ENCODE measurements at regions not wholly inside any gene's neighbourhood (a gene's known extent, or its start where the extent isn't known, plus 50 kb on each side); places are given as distances from the start of the nearest gene placed in this dataset.

GRCh38 chr7:86222806-86223205, 420.9 kb upstream of the GRM3 start:
- Histone ChIP-seq H4K20me1 (ENCODE audit: insufficient read depth) (no peaks in the 10 kb centered on the region), H3K9me2 (ENCODE audit: insufficient read depth) (no peaks in the 10 kb centered on the region), H3K9me3 (ENCODE audit: control insufficient read depth in 1 of 2, insufficient read depth in 1 of 2, low read depth in 1 of 2, low read length in 2 of 2) (no peaks in the 10 kb centered on the region), H3K27ac (ENCODE audit: low read depth, low read length) (no peak overlapping the region), H3K9ac (ENCODE audit: low read length) (no peak overlapping the region), H3K4me1 (ENCODE audit: control insufficient read depth in 1 of 2, insufficient read depth in 2 of 2, low read length in 2 of 2) (no peaks in the 10 kb centered on the region), H3K4me3 (replicated peaks in 1 of 2; ENCODE audit: low read depth in 1 of 2, low read length in 2 of 2) (no peak overlapping the region), H2AFZ (ENCODE audit: low read depth, low read length, poor library complexity, severe bottlenecking) (no peak overlapping the region), H3K36me3 (ENCODE audit: control insufficient read depth in 1 of 2, insufficient read depth in 2 of 2, low read length in 2 of 2) (no peaks in the 10 kb centered on the region), H3K4me2 (ENCODE audit: low read length) (no peak overlapping the region), H3K79me2 (ENCODE audit: insufficient read depth, low read length) (no peaks in the 10 kb centered on the region), H3K27me3 (ENCODE audit: insufficient read depth, low read length) (no peaks in the 10 kb centered on the region)
- ChIA-PET RAD21 (ENCODE audit: low non-redundant PET in 1 of 2, low total read pairs in 2 of 2, uncharacterized antibody in 2 of 2, unreplicated experiment in 2 of 2) (no interaction called here), CTCF (no interaction called here), POLR2A (no interaction called here)
- BruUV-seq (replicated peaks) = no TSS peak
- intact Hi-C loops (cut with micrococcal nuclease) = no loop called here
- no peak for ATAC-seq
- no peak for DNase-seq (ENCODE audit: low read depth, low spot score)
- TF ChIP-seq SP1 (IDR thresholded peaks at IDR 0.05; ENCODE audit: low read depth) (no peak), ELF1 (IDR thresholded peaks at IDR 0.05; ENCODE audit: borderline replicate concordance, low read depth) (no peak), CEBPB (IDR thresholded peaks at IDR 0.05; ENCODE audit: low read depth) (no peak), CBX3 (IDR thresholded peaks at IDR 0.05; ENCODE audit: low read depth) (no peak), SIN3A (IDR thresholded peaks at IDR 0.05; ENCODE audit: low read depth) (no peak), YY1 (IDR thresholded peaks at IDR 0.05; ENCODE audit: extremely low read depth, insufficient replicate concordance, low read depth, low read length) (no peak), TCF7L2 (IDR thresholded peaks at IDR 0.05; ENCODE audit: borderline replicate concordance, extremely low read depth, insufficient read depth, insufficient read length) (no peak), POLR2A (IDR thresholded peaks at IDR 0.05; ENCODE audit: borderline replicate concordance, extremely low read depth, insufficient read depth, insufficient read length) (no peak), FOSL1 (IDR thresholded peaks at IDR 0.05; ENCODE audit: low read depth) (no peak), EZH2phosphoT487 (IDR thresholded peaks at IDR 0.05; ENCODE audit: borderline replicate concordance) (no peak), ZFX (IDR thresholded peaks at IDR 0.05) (no peak), ZNF274 (IDR thresholded peaks at IDR 0.05; ENCODE audit: low read depth, low read length) (no peak)

- Histone ChIP-seq H3K27ac (ENCODE audit: low read depth, low read length) (no peak overlapping the region), H3K4me2 (ENCODE audit: low read length) (no peak overlapping the region), H4K20me1 (ENCODE audit: insufficient read depth) (no peaks in the 10 kb centered on the region), H3K9me2 (ENCODE audit: insufficient read depth) (no peaks in the 10 kb centered on the region), H3K4me3 (replicated peaks in 1 of 2; ENCODE audit: low read depth in 1 of 2, low read length in 2 of 2) (no peak overlapping the region), H2AFZ (ENCODE audit: low read depth, low read length, poor library complexity, severe bottlenecking) (no peak overlapping the region), H3K27me3 (ENCODE audit: insufficient read depth, low read length) (no peaks in the 10 kb centered on the region), H3K4me1 (ENCODE audit: control insufficient read depth in 1 of 2, insufficient read depth in 2 of 2, low read length in 2 of 2) (no peaks in the 10 kb centered on the region), H3K9me3 (ENCODE audit: control insufficient read depth in 1 of 2, insufficient read depth in 1 of 2, low read depth in 1 of 2, low read length in 2 of 2) (no peaks in the 10 kb centered on the region), H3K79me2 (ENCODE audit: insufficient read depth, low read length) (no peaks in the 10 kb centered on the region), H3K9ac (ENCODE audit: low read length) (no peak overlapping the region), H3K36me3 (ENCODE audit: control insufficient read depth in 1 of 2, insufficient read depth in 2 of 2, low read length in 2 of 2) (no peaks in the 10 kb centered on the region)
- no TSS peak for BruUV-seq (replicated peaks)
- ATAC-seq (no peak), DNase-seq (ENCODE audit: low read depth, low spot score) (no peak)
- TF ChIP-seq ZBTB33 (IDR thresholded peaks at IDR 0.05; ENCODE audit: extremely low read depth, insufficient replicate concordance, low read length) = no peak
- no peak for TF ChIP-seq YY1 (IDR thresholded peaks at IDR 0.05; ENCODE audit: extremely low read depth, insufficient replicate concordance, low read depth, low read length)
- TF ChIP-seq RAD21 (IDR thresholded peaks at IDR 0.05; ENCODE audit: low read depth) = no peak
- no peak for TF ChIP-seq ATF3 (IDR thresholded peaks at IDR 0.05)
- ChIA-PET CTCF (no interaction called here), POLR2A (no interaction called here), RAD21 (ENCODE audit: low non-redundant PET in 1 of 2, low total read pairs in 2 of 2, uncharacterized antibody in 2 of 2, unreplicated experiment in 2 of 2) (no interaction called here)
- intact Hi-C loops (cut with micrococcal nuclease) = no loop called here
Observed at GRCh38 chr7:86214734-86215133, 429.0 kb upstream of the GRM3 start.
